HCT116 (cell line): ENCODE measurements at regions not wholly inside any gene's neighbourhood (a gene's known extent, or its start where the extent isn't known, plus 50 kb on each side); places are given as distances from the start of the nearest gene placed in this dataset.

Source experiments
- ATAC-seq: fragments of 200-7000 bp; cut with Tn5 transposase; 2 replicates; pipeline ENCODE4 v1.9.1; 2020; ENCODE audit warnings: mild to moderate bottlenecking, moderate library complexity
- BruUV-seq: library from RNA; stranded (reverse); fragments of 400-500 nt; replicated peaks from 2 replicates; lab custom pipeline; 2021; lab: Mats Ljungman, UMichigan
- CTCF ChIA-PET: fragments of 300-600 bp; sonication (Branson Sonifier 250); formaldehyde crosslinking; loops from one replicate; lab custom pipeline; 2021; ENCODE audit warnings: antibody characterized with exemption; lab: Charles Lee
- POLR2A ChIA-PET: fragments of 300-600, 350-600 bp; sonication (Branson Sonifier 250); formaldehyde crosslinking; loops from one replicate; lab custom pipeline; 2021; ENCODE audit warnings: antibody characterized with exemption; lab: Charles Lee
- RAD21 ChIA-PET, 2 experiments: fragments of 300-600 bp; sonication (Branson Sonifier 250); formaldehyde crosslinking; loops; one replicate each; lab custom pipeline; 2023; ENCODE audit warnings: low total read pairs in 2 of 2; ENCODE audit not compliant: uncharacterized antibody in 2 of 2, unreplicated experiment in 2 of 2, low non-redundant PET in 1 of 2; lab: Charles Lee
- DNase-seq: peaks from one replicate; pipeline ENCODE4 v3.0.0-alpha.2; 2010; ENCODE audit warnings: low read depth, low spot score
- H2AFZ ChIP-seq: fragments of 200-600 bp; shearing (Covaris generic), sonication (generic); 2 replicates; pipeline ENCODE4 v1.6.1; 2017; ENCODE audit warnings: low read depth, mixed run types, mixed read lengths, antibody characterized with exemption, low read length; ENCODE audit not compliant: poor library complexity, severe bottlenecking
- H3K27ac ChIP-seq: 2 replicates; pipeline ENCODE4 v1.5.1; 2012; ENCODE audit warnings: low read depth, low read length
- H3K27me3 ChIP-seq: fragments of 200-600 bp; sonication (generic); 2 replicates; pipeline ENCODE4 v1.6.1; 2016; ENCODE audit warnings: mixed run types, low read length, mixed read lengths; ENCODE audit not compliant: insufficient read depth
- H3K36me3 ChIP-seq, 2 experiments: fragments of 200-500 bp in 1 of 2; fragments of 200-600 bp in 1 of 2; sonication (Bioruptor generic) in 1 of 2; sonication (generic) in 1 of 2; 2 replicates each; pipeline versions ENCODE4 v1.5.1 to v1.6.1; 2014 to 2016; ENCODE audit warnings: low read length in 2 of 2, inconsistent platforms in 1 of 2, mixed read lengths in 1 of 2, mixed run types in 1 of 2; ENCODE audit not compliant: insufficient read depth in 2 of 2, control insufficient read depth in 1 of 2
- H3K4me1 ChIP-seq, 2 experiments: fragments of 200-600 bp in 1 of 2; sonication (generic) in 1 of 2; 2 replicates each; pipeline versions ENCODE4 v1.5.1 to v1.6.1; 2012 to 2017; ENCODE audit warnings: low read length in 2 of 2, inconsistent platforms in 1 of 2, mild to moderate bottlenecking in 1 of 2, mixed read lengths in 1 of 2, mixed run types in 1 of 2, moderate library complexity in 1 of 2; ENCODE audit not compliant: insufficient read depth in 2 of 2, control insufficient read depth in 1 of 2
- H3K4me2 ChIP-seq: fragments of 200-600 bp; sonication (generic); 2 replicates; pipeline ENCODE4 v1.6.1; 2017; ENCODE audit warnings: mixed run types, low read length, mixed read lengths
- H3K4me3 ChIP-seq, 2 experiments: fragments of 200-600 bp in 1 of 2; sonication (generic) in 1 of 2; replicated peaks in 1 of 2; 2 replicates each; pipeline ENCODE4 v1.5.1; 2011 to 2016; ENCODE audit warnings: low read length in 2 of 2, control low read depth in 1 of 2, low read depth in 1 of 2, mild to moderate bottlenecking in 1 of 2, mixed read lengths in 1 of 2, mixed run types in 1 of 2
- H3K79me2 ChIP-seq: fragments of 200-600 bp; sonication (generic); 2 replicates; pipeline ENCODE4 v1.6.1; 2017; ENCODE audit warnings: mild to moderate bottlenecking, mixed run types, low read length, moderate library complexity, mixed read lengths; ENCODE audit not compliant: insufficient read depth
- H3K9ac ChIP-seq: fragments of 200-600 bp; sonication (generic); 2 replicates; pipeline ENCODE4 v1.6.1; 2016; ENCODE audit warnings: low read length, mixed read lengths
- H3K9me2 ChIP-seq: fragments of 200-600 bp; sonication (generic), shearing (Covaris generic); 2 replicates; pipeline ENCODE4 v1.6.1; 2017; ENCODE audit warnings: mixed run types, mild to moderate bottlenecking, moderate library complexity; ENCODE audit not compliant: insufficient read depth
- H3K9me3 ChIP-seq, 2 experiments: fragments of 200-500 bp in 1 of 2; fragments of 200-600 bp in 1 of 2; sonication (Bioruptor generic) in 1 of 2; sonication (generic) in 1 of 2; 2 replicates each; pipeline ENCODE4 v1.6.1; 2014 to 2017; ENCODE audit warnings: low read length in 2 of 2, mixed read lengths in 2 of 2, inconsistent platforms in 1 of 2, low read depth in 1 of 2, mild to moderate bottlenecking in 1 of 2, mixed run types in 1 of 2, moderate library complexity in 1 of 2; ENCODE audit not compliant: control insufficient read depth in 1 of 2, insufficient read depth in 1 of 2
- H4K20me1 ChIP-seq: fragments of 200-600 bp; sonication (generic), shearing (Covaris generic); 2 replicates; pipeline ENCODE4 v1.6.1; 2017; ENCODE audit warnings: mixed run types, mild to moderate bottlenecking, moderate library complexity; ENCODE audit not compliant: insufficient read depth
- CBX3 ChIP-seq: IDR thresholded peaks from 2 replicates; pipeline ENCODE4 v1.6.1; 2012; ENCODE audit warnings: low read depth
- CEBPB ChIP-seq: IDR thresholded peaks from 2 replicates; pipeline ENCODE4 v1.6.1; 2012; ENCODE audit warnings: low read depth
- EZH2 ChIP-seq: fragments of 200-600 bp; sonication (generic); IDR thresholded peaks from 2 replicates; pipeline ENCODE4 v1.6.1; 2017; ENCODE audit warnings: antibody characterized with exemption, mixed run types
- EZH2phosphoT487 ChIP-seq: fragments of 200-600 bp; IDR thresholded peaks from 2 replicates; pipeline ENCODE4 v1.6.1; 2018; ENCODE audit warnings: antibody characterized with exemption, borderline replicate concordance
- FOSL1 ChIP-seq: IDR thresholded peaks from 2 replicates; pipeline ENCODE4 v1.6.1; 2012; ENCODE audit warnings: low read depth
- RAD21 ChIP-seq: IDR thresholded peaks from 2 replicates; pipeline ENCODE4 v1.6.1; 2012; ENCODE audit warnings: low read depth, mild to moderate bottlenecking
- SIN3A ChIP-seq: IDR thresholded peaks from 2 replicates; pipeline ENCODE4 v1.6.1; 2012; ENCODE audit warnings: low read depth
- SP1 ChIP-seq: IDR thresholded peaks from 2 replicates; pipeline ENCODE4 v1.6.1; 2012; ENCODE audit warnings: low read depth
- SRF ChIP-seq: IDR thresholded peaks from 2 replicates; pipeline ENCODE4 v1.6.1; 2012; ENCODE audit warnings: low read depth
- TCF7L2 ChIP-seq: IDR thresholded peaks from 2 replicates; pipeline ENCODE4 v1.7.0; 2011; ENCODE audit warnings: borderline replicate concordance, inconsistent platforms; ENCODE audit not compliant: insufficient read depth, insufficient read length; ENCODE audit errors: extremely low read depth
- ZFX ChIP-seq: fragments of 450-650 bp; IDR thresholded peaks from 2 replicates; pipeline ENCODE4 v1.6.1; 2017
- intact Hi-C: fragments of 100-400 bp; cut with micrococcal nuclease; formaldehyde crosslinking; loops from 2 replicates; pipeline ENCODE4 v1.10.0; 2022
- TF ChIP-seq, protein P1 (sequence below): IDR thresholded peaks from 2 replicates; pipeline ENCODE4 v1.6.1; 2012
- TF ChIP-seq, protein P2 (sequence below), 3 experiments: fragments of 200-600 bp in 1 of 3; sonication (generic) in 1 of 3; IDR thresholded peaks in 2 of 3; conservative IDR thresholded peaks in 1 of 3; 2 replicates each; pipeline ENCODE4 v1.5.1; 2012 to 2017; ENCODE audit warnings: low read depth in 2 of 3, low read length in 2 of 3, antibody characterized with exemption in 1 of 3, borderline replicate concordance in 1 of 3, control low read depth in 1 of 3, mild to moderate bottlenecking in 1 of 3, mixed read lengths in 1 of 3, mixed run types in 1 of 3, moderate library complexity in 1 of 3; ENCODE audit not compliant: insufficient read depth in 1 of 3
- TF ChIP-seq, protein P3 (sequence below): IDR thresholded peaks from 2 replicates; pipeline ENCODE4 v1.6.1; 2011; ENCODE audit warnings: mild to moderate bottlenecking, low read length, moderate library complexity; ENCODE audit not compliant: insufficient replicate concordance; ENCODE audit errors: extremely low read depth
- TF ChIP-seq, protein P4 (sequence below): IDR thresholded peaks from 2 replicates; pipeline ENCODE4 v1.6.1; 2012

DNA sequence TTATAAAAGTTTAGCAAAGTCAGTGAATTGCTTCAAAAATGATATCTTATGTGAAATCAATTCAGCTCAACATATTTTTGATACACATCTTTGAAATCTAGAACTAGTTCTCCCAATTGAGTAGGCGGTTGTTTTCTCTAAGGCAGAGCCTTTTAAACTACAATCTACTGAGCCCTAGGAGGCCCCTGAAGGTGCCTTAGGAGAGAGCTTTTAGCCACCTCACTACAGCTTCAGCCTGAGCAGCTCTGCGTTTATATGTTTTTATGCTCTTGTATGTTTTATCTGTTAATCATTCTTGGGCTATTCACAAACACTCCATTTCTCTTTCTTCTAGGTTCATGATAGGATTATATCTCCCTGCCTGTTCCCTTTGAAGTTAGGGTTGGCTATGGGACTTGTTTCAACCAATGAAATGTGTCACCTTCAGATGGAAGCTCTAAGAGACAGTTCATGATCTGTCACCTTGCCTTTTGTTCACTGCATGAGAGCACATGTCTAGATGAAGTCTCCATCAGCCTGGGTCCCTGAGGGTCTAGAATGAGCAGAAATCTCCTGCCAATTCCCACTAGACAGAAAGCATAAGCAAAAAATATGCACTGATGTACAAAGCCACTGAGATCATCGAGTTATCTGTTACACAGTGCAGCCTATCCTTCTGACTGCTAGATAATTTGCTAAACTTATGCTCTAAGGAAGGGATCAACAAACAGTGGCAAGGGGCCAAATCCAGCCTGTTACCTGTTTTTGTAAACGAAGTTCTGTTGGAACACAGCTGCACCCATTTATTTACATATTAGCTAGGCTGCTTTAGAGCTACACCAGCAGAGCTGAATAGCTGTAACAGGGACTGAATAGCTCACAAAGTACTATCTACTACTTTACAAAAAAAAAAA is 128.5 kb upstream of the CDK1 start:
- TF ChIP-seq, protein P1, sequence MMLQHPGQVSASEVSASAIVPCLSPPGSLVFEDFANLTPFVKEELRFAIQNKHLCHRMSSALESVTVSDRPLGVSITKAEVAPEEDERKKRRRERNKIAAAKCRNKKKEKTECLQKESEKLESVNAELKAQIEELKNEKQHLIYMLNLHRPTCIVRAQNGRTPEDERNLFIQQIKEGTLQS = no peak
- no peak for TF ChIP-seq SIN3A
- TF ChIP-seq RAD21 = no peak
- TF ChIP-seq SRF = no peak
- TF ChIP-seq CBX3 = no peak
- TF ChIP-seq FOSL1 = no peak
- TF ChIP-seq EZH2phosphoT487 = no peak
- TF ChIP-seq CEBPB = no peak
- no peak for TF ChIP-seq EZH2
- TF ChIP-seq, protein P2, sequence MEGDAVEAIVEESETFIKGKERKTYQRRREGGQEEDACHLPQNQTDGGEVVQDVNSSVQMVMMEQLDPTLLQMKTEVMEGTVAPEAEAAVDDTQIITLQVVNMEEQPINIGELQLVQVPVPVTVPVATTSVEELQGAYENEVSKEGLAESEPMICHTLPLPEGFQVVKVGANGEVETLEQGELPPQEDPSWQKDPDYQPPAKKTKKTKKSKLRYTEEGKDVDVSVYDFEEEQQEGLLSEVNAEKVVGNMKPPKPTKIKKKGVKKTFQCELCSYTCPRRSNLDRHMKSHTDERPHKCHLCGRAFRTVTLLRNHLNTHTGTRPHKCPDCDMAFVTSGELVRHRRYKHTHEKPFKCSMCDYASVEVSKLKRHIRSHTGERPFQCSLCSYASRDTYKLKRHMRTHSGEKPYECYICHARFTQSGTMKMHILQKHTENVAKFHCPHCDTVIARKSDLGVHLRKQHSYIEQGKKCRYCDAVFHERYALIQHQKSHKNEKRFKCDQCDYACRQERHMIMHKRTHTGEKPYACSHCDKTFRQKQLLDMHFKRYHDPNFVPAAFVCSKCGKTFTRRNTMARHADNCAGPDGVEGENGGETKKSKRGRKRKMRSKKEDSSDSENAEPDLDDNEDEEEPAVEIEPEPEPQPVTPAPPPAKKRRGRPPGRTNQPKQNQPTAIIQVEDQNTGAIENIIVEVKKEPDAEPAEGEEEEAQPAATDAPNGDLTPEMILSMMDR (IDR thresholded peaks at IDR 0.05 in 2 of 3, conservative IDR thresholded peaks at IDR 0.05 in 1 of 3; ENCODE audit: borderline replicate concordance in 1 of 3, insufficient read depth in 1 of 3, low read depth in 2 of 3, low read length in 2 of 3) = no peak
- TF ChIP-seq ZFX = no peak
- TF ChIP-seq, protein P3, sequence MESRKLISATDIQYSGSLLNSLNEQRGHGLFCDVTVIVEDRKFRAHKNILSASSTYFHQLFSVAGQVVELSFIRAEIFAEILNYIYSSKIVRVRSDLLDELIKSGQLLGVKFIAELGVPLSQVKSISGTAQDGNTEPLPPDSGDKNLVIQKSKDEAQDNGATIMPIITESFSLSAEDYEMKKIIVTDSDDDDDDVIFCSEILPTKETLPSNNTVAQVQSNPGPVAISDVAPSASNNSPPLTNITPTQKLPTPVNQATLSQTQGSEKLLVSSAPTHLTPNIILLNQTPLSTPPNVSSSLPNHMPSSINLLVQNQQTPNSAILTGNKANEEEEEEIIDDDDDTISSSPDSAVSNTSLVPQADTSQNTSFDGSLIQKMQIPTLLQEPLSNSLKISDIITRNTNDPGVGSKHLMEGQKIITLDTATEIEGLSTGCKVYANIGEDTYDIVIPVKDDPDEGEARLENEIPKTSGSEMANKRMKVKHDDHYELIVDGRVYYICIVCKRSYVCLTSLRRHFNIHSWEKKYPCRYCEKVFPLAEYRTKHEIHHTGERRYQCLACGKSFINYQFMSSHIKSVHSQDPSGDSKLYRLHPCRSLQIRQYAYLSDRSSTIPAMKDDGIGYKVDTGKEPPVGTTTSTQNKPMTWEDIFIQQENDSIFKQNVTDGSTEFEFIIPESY = no peak
- no peak for TF ChIP-seq SP1
- TF ChIP-seq, protein P4, sequence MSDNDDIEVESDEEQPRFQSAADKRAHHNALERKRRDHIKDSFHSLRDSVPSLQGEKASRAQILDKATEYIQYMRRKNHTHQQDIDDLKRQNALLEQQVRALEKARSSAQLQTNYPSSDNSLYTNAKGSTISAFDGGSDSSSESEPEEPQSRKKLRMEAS = no peak
- TF ChIP-seq TCF7L2 = no peak
- TF ChIP-seq, all 23 proteins: peak for 0
- ATAC-seq (no peak), DNase-seq (no peak)
- intact Hi-C loops = loop anchor here (5.0 kb wide), 1 partner anchor 547 kb away; no protein-coding TSS in a partner anchor
- H3K27me3 ChIP-seq = no peaks in the 10 kb centered on the region
- H3K27ac ChIP-seq = no peak overlapping the region
- H3K36me3 ChIP-seq = no peaks in the 10 kb centered on the region
- no peak overlapping the region for H3K9ac ChIP-seq
- H3K9me2 ChIP-seq = no peaks in the 10 kb centered on the region
- no peak overlapping the region for H2AFZ ChIP-seq
- POLR2A ChIA-PET = no interaction called here
- RAD21 ChIA-PET = no interaction called here
- no peak overlapping the region for H3K4me3 ChIP-seq
- H3K9me3 ChIP-seq = no peaks in the 10 kb centered on the region
- H3K79me2 ChIP-seq = no peaks in the 10 kb centered on the region
- CTCF ChIA-PET = interaction anchor here (1.2 kb wide), 2 partner anchors 205 to 208 kb away, joined by 3 to 5 read pairs; no protein-coding TSS in a partner anchor
- H3K4me1 ChIP-seq = peaks cover 2 to 6% of the 10 kb centered on the region in 2 experiments; a peak in 3 of 4 replicates
- no TSS peak for BruUV-seq
- H3K4me2 ChIP-seq = no peak overlapping the region
- H4K20me1 ChIP-seq = no peaks in the 10 kb centered on the region
